Tibial nerve (tissue), 4 donors: ENCODE measurements at regions not wholly inside any gene's neighbourhood (a gene's known extent, or its start where the extent isn't known, plus 50 kb on each side); places are given as distances from the start of the nearest gene placed in this dataset.

Experiments used
- EP300 ChIP-seq, 2 donors: sonication (generic); formaldehyde crosslinking; IDR thresholded peaks; one replicate each; pipeline ENCODE4 v1.6.1; 2017; ENCODE audit warnings: antibody characterized with exemption in 2 of 2, mild to moderate bottlenecking in 1 of 2
- TF ChIP-seq, protein P1 (sequence below), 5 experiments: fragments of 200-600 bp in 3 of 5; fragments of 450-650 bp in 2 of 5; sonication (generic) in 3 of 5; IDR thresholded peaks; one replicate each; pipeline ENCODE4 v1.5.1; 2016 to 2019; ENCODE audit warnings: antibody characterized with exemption in 5 of 5, mild to moderate bottlenecking in 3 of 5, moderate library complexity in 2 of 5

- TF ChIP-seq, protein P1, sequence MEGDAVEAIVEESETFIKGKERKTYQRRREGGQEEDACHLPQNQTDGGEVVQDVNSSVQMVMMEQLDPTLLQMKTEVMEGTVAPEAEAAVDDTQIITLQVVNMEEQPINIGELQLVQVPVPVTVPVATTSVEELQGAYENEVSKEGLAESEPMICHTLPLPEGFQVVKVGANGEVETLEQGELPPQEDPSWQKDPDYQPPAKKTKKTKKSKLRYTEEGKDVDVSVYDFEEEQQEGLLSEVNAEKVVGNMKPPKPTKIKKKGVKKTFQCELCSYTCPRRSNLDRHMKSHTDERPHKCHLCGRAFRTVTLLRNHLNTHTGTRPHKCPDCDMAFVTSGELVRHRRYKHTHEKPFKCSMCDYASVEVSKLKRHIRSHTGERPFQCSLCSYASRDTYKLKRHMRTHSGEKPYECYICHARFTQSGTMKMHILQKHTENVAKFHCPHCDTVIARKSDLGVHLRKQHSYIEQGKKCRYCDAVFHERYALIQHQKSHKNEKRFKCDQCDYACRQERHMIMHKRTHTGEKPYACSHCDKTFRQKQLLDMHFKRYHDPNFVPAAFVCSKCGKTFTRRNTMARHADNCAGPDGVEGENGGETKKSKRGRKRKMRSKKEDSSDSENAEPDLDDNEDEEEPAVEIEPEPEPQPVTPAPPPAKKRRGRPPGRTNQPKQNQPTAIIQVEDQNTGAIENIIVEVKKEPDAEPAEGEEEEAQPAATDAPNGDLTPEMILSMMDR (IDR thresholded peaks at IDR 0.05) = no peak
- no peak for TF ChIP-seq EP300 (IDR thresholded peaks at IDR 0.05)
These were observed 94.5 kb upstream of the ID2 start for GRCh38 chr2:8587251-8587791.
